Esophagus muscularis mucosa (tissue), 4 donors: ENCODE measurements at regions not wholly inside any gene's neighbourhood (a gene's known extent, or its start where the extent isn't known, plus 50 kb on each side); places are given as distances from the start of the nearest gene placed in this dataset.

Experiments
- CTCF ChIP-seq, 3 experiments: fragments of 200-600 bp in 2 of 3; fragments of 450-650 bp in 1 of 3; sonication (generic) in 2 of 3; IDR thresholded peaks; one replicate each; pipeline ENCODE4 v1.5.1; 2017 to 2019; ENCODE audit warnings: antibody characterized with exemption in 3 of 3, mild to moderate bottlenecking in 2 of 3, moderate library complexity in 1 of 3
- EP300 ChIP-seq: sonication (generic); formaldehyde crosslinking; IDR thresholded peaks from one replicate; pipeline ENCODE4 v1.6.1; 2017; ENCODE audit warnings: antibody characterized with exemption
- POLR2A ChIP-seq: fragments of 450-650 bp; IDR thresholded peaks from one replicate; pipeline ENCODE4 v1.6.1; 2017; ENCODE audit warnings: antibody characterized with exemption, moderate library complexity, mild to moderate bottlenecking, low read depth

GRCh38 chr19:16021796-16022195, 54.5 kb upstream of the TPM4 start:
- TF ChIP-seq CTCF (IDR thresholded peaks at IDR 0.05) (no peak), EP300 (no peak), POLR2A (no peak)
